Breast epithelium (tissue), 4 donors: ENCODE measurements at regions not wholly inside any gene's neighbourhood (a gene's known extent, or its start where the extent isn't known, plus 50 kb on each side); places are given as distances from the start of the nearest gene placed in this dataset.

Experiments used
- DNase-seq, 2 donors: peaks; one replicate each; pipeline ENCODE4 v3.0.0-alpha.2; 2019; ENCODE audit warnings: low spot score in 2 of 2
- H3K27ac ChIP-seq, 2 donors: fragments of 200-600 bp; sonication (generic) in 1 of 2; one replicate each; pipeline ENCODE4 v1.5.1; 2016 to 2019; ENCODE audit warnings: mild to moderate bottlenecking in 1 of 2
- H3K27me3 ChIP-seq, 2 donors: fragments of 200-600 bp; sonication (generic) in 1 of 2; one replicate each; pipeline versions ENCODE4 v1.5.1 to v1.6.0; 2017 to 2019; ENCODE audit warnings: control low read depth in 1 of 2, mild to moderate bottlenecking in 1 of 2
- H3K36me3 ChIP-seq: fragments of 200-600 bp; one replicate; pipeline ENCODE4 v1.5.1; 2019
- H3K4me1 ChIP-seq, 2 donors: fragments of 200-600 bp; sonication (generic); one replicate each; pipeline ENCODE4 v1.5.1; 2016 to 2019; ENCODE audit warnings: control low read depth in 1 of 2
- H3K4me3 ChIP-seq, 3 donors: fragments of 200-600 bp; sonication (generic); 1 replicate in 2 of 3; 2 replicates in 1 of 3; pipeline ENCODE4 v1.5.1; 2016 to 2019; ENCODE audit warnings: mild to moderate bottlenecking in 3 of 3, moderate library complexity in 2 of 3
- H3K9me3 ChIP-seq, 2 donors: fragments of 200-600 bp; sonication (generic) in 1 of 2; one replicate each; pipeline ENCODE4 v1.5.1; 2016 to 2019; ENCODE audit warnings: control low read depth in 1 of 2
- POLR2A ChIP-seq: fragments of 450-650 bp; IDR thresholded peaks from one replicate; pipeline ENCODE4 v1.6.1; 2016; ENCODE audit warnings: antibody characterized with exemption, mild to moderate bottlenecking, moderate library complexity
- POLR2AphosphoS5 ChIP-seq, 3 donors: sonication (generic); formaldehyde crosslinking; IDR thresholded peaks; one replicate each; pipeline ENCODE4 v1.6.1; 2017; ENCODE audit warnings: antibody characterized with exemption in 3 of 3
- intact Hi-C: fragments of 100-400 bp; cut with DNase I; formaldehyde crosslinking; loops from one replicate; pipeline ENCODE4 v1.15.1; 2023; ENCODE audit warnings: low total_unique reads
- TF ChIP-seq, protein P1 (sequence below), 3 donors: fragments of 450-650 bp; IDR thresholded peaks; one replicate each; pipeline ENCODE4 v1.5.1; 2016 to 2017; ENCODE audit warnings: antibody characterized with exemption in 3 of 3, mild to moderate bottlenecking in 3 of 3, moderate library complexity in 3 of 3

DNA sequence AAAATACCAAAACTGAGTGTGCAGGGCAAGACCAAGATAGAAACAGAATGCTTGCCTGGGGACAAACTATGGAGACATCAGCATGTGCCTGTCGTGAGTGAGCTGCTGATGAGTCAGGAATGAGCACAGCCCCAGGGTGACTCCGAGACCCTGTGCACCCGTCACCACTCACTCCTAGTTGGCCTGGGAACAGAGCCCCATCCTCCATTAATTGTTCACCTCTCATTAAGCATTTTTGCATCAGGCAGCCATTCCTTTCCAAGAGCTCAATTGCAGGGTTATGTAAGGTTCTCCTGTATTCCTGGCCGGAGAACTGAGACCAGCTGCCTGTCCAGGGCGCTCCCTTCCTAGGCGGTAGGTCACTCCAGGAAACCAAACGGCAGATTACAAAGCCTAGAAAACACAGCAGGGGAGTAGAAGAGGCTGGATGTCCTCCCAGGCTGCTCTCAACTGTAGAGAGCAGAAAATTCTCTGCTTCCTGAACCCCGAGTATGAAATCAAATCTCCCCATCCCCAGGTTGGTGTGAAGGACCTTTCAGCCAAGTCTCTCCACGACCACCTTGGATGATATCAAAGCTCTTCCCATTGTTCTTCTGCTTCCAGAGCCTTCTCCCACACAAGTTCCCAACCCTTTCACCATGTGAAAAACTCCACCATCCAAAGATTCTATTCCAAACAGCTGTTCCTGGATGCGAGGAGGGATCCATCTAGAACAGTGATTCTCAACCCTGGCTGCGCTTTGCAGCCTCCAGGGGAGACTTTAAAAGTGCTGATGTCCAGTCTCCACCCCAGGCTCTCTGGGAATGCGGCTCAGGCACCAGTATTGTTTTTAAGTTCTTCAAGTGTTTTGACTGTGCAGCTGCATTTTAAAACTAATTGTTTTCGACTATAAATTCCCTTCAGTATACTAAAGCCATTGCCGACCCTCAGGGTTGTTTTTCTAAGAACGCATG lies 532.6 kb upstream of the JARID2 start:
- no peak overlapping the region for H3K4me3 ChIP-seq
- no peaks in the 10 kb centered on the region for H3K4me1 ChIP-seq
- no peaks in the 10 kb centered on the region for H3K36me3 ChIP-seq
- peak overlapping the region; percentile 50 to 54 for H3K27ac ChIP-seq
- no peaks in the 10 kb centered on the region for H3K27me3 ChIP-seq
- TF ChIP-seq, protein P1, sequence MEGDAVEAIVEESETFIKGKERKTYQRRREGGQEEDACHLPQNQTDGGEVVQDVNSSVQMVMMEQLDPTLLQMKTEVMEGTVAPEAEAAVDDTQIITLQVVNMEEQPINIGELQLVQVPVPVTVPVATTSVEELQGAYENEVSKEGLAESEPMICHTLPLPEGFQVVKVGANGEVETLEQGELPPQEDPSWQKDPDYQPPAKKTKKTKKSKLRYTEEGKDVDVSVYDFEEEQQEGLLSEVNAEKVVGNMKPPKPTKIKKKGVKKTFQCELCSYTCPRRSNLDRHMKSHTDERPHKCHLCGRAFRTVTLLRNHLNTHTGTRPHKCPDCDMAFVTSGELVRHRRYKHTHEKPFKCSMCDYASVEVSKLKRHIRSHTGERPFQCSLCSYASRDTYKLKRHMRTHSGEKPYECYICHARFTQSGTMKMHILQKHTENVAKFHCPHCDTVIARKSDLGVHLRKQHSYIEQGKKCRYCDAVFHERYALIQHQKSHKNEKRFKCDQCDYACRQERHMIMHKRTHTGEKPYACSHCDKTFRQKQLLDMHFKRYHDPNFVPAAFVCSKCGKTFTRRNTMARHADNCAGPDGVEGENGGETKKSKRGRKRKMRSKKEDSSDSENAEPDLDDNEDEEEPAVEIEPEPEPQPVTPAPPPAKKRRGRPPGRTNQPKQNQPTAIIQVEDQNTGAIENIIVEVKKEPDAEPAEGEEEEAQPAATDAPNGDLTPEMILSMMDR (IDR thresholded peaks at IDR 0.05), result no peak
- TF ChIP-seq POLR2A, result no peak
- peak in 1 of 3 donors; percentile 13 for TF ChIP-seq POLR2AphosphoS5 (IDR thresholded peaks at IDR 0.05)
- no peaks in the 10 kb centered on the region for H3K9me3 ChIP-seq
- peak in 1 of 2 donors; percentile 37 for DNase-seq
- intact Hi-C loops, result no loop called here

DNA sequence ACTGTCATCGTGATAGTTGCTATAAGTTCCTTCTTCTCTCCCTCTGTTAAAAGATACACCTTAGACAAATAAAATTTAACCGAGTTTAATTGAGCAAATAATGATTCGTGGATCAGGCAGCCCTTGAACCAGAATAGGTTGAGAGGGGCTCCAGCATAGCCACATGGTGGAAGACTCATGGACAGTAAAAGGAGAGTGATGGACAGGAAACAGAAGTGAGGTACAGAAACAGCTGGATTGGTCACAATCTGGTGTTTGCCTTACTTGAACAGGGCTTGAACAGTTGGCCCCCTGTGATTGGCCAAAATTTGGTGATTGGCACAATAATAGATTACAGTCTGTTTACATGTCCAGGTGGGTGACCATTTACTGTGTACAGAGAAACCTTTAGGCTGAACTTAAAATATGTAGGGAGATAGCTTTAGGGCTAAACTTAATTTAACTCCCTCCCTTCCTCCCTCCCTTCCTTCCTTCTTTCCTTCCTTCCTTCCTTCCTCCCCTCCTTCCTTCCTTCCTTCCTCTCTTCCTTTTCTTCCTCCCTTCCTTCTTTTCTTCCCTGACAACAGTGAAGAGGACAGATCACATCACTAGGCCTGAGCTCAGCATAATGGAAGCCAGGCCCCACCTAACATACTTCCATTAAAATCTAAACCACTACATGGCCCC lies 531.8 kb upstream of the JARID2 start:
- Histone ChIP-seq H3K4me3 (no peak overlapping the region), H3K36me3 (no peaks in the 10 kb centered on the region), H3K27me3 (no peaks in the 10 kb centered on the region), H3K4me1 (no peaks in the 10 kb centered on the region), H3K27ac (no peak overlapping the region), H3K9me3 (no peaks in the 10 kb centered on the region)
- TF ChIP-seq, protein P1 (IDR thresholded peaks at IDR 0.05), result no peak
- TF ChIP-seq POLR2AphosphoS5 (IDR thresholded peaks at IDR 0.05), result no peak
- TF ChIP-seq POLR2A, result no peak
- intact Hi-C loops, result no loop called here
- no peak for DNase-seq

DNA sequence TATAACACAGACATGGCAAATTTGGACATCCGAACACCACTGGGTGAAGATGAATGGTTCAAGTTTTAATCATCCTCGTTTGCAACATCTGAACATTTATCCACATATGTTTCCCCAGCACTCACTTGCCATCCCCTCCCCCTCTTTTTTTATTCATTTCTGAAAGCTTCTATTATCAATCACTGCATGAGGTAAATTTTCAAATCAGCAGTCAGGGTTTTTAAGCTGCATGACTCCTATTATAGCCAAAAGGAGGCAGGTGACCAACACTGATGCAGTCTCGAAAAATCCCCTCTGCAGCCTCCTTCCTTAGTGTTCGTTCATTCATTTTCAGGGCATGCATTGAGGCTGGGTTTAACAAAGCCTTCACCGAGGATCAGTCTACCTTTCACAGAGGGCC lies 530.8 kb upstream of the JARID2 start:
- Histone ChIP-seq H3K36me3 (no peaks in the 10 kb centered on the region), H3K27me3 (no peaks in the 10 kb centered on the region), H3K27ac (no peak overlapping the region), H3K4me1 (no peaks in the 10 kb centered on the region), H3K9me3 (no peaks in the 10 kb centered on the region), H3K4me3 (no peak overlapping the region)
- intact Hi-C loops, result no loop called here
- TF ChIP-seq POLR2A, result no peak
- no peak for TF ChIP-seq POLR2AphosphoS5 (IDR thresholded peaks at IDR 0.05)
- TF ChIP-seq, protein P1 (IDR thresholded peaks at IDR 0.05), result no peak
- no peak for DNase-seq

DNA sequence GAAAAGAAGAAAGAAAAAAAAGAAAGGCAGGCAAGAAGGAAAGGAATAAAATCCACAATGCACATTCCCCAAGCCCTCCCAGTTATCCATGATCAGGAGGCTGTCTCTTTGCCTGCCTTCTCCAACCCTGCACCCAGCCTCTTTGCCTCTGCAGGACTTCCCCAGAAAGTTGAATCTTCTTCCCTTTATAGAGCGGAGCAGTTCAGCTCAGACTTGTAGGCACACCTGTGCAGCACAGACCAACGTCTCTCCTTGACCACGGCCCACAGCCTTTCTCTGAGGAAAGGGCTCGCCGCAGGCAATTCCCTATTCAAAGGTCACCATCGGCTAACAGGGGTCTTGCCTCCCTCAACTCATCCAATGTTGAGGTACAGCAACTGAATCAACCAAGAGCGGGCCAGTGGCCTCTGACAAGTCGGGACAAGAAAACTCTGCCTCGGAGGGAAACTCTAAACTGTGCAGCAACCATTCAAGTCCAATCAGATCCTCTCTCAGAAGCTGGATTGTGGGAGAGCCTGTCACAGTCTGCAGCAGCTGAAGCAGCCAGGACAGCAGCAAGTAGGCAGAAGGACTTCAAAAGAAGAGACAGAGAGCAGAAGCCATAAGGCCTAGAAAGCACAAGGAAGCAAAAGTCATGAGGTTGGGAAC lies 529.2 kb upstream of the JARID2 start:
- Histone ChIP-seq H3K9me3 (no peaks in the 10 kb centered on the region), H3K4me3 (no peak overlapping the region), H3K27ac (no peak overlapping the region), H3K4me1 (no peaks in the 10 kb centered on the region), H3K36me3 (no peaks in the 10 kb centered on the region), H3K27me3 (no peaks in the 10 kb centered on the region)
- intact Hi-C loops, result no loop called here
- DNase-seq, result no peak
- no peak for TF ChIP-seq POLR2A
- no peak for TF ChIP-seq POLR2AphosphoS5 (IDR thresholded peaks at IDR 0.05)
- TF ChIP-seq, protein P1 (IDR thresholded peaks at IDR 0.05), result no peak
